GM12878 (cell line): ENCODE measurements at regions not wholly inside any gene's neighbourhood (a gene's known extent, or its start where the extent isn't known, plus 50 kb on each side); places are given as distances from the start of the nearest gene placed in this dataset.

Experiments
- ATAC-seq: fragments of 200-7000 bp; cut with Tn5 transposase; 3 replicates; pipeline ENCODE4 v1.9.1; 2020; ENCODE audit warnings: mild to moderate bottlenecking, moderate library complexity
- BruUV-seq: library from RNA; stranded (reverse); fragments of 400-500 nt; replicated peaks from 2 replicates; lab custom pipeline; 2021; lab: Mats Ljungman, UMichigan
- CTCF ChIA-PET: fragments of 300-600 bp; sonication (Branson Sonifier 250); formaldehyde crosslinking; extraction: SDS; loops from one replicate; lab custom pipeline; 2021; ENCODE audit warnings: inconsistent platforms; lab: Yijun Ruan, JAX
- POLR2A ChIA-PET: fragments of 350-600 bp; formaldehyde crosslinking; extraction: SDS; loops from one replicate; lab custom pipeline; 2021; ENCODE audit warnings: inconsistent platforms; lab: Charles Lee
- RAD21 ChIA-PET: fragments of 300-600 bp; sonication (Branson Sonifier 250); formaldehyde crosslinking; loops from one replicate; lab custom pipeline; 2023; ENCODE audit warnings: antibody characterized with exemption; ENCODE audit not compliant: unreplicated experiment; lab: Charles Lee
- SMC1A ChIA-PET: fragments of 300-600 bp; sonication (Branson Sonifier 250); formaldehyde crosslinking; loops from one replicate; lab custom pipeline; 2023; ENCODE audit not compliant: unreplicated experiment, uncharacterized antibody; lab: Charles Lee
- DNase-seq: peaks from one replicate; pipeline ENCODE4 v3.0.0-alpha.2; 2011; ENCODE audit warnings: low read depth, low spot score
- FAIRE-seq: peaks from 3 replicates; lab custom pipeline; 2011; peaks lifted over from hg19 to GRCh38; lab: Jason Lieb, UNC
- H2AFZ ChIP-seq: 2 replicates; pipeline ENCODE4 v1.6.0; 2011; ENCODE audit warnings: low read depth, low read length, control low read depth; ENCODE audit not compliant: control insufficient read depth
- H3K27ac ChIP-seq: 2 replicates; pipeline ENCODE4 v1.5.1; 2011; ENCODE audit warnings: control low read depth; ENCODE audit not compliant: control insufficient read depth, insufficient read depth
- H3K27me3 ChIP-seq, 2 experiments: replicated peaks in 1 of 2; 2 replicates each; pipeline versions ENCODE4 v1.6.0 to v1.6.1; 2011; ENCODE audit warnings: low read length in 1 of 2; ENCODE audit not compliant: control insufficient read depth in 2 of 2, insufficient read depth in 2 of 2
- H3K36me3 ChIP-seq, 2 experiments: 2 replicates each; pipeline ENCODE4 v1.5.1; 2011; ENCODE audit warnings: low read length in 1 of 2; ENCODE audit not compliant: control insufficient read depth in 2 of 2, insufficient read depth in 2 of 2
- H3K4me1 ChIP-seq: 2 replicates; pipeline ENCODE4 v1.6.1; 2011; ENCODE audit warnings: mild to moderate bottlenecking, low read length, moderate library complexity, mixed read lengths; ENCODE audit not compliant: control insufficient read depth, insufficient read depth
- H3K4me2 ChIP-seq: 2 replicates; pipeline ENCODE4 v1.6.0; 2011; ENCODE audit warnings: control low read depth; ENCODE audit not compliant: control insufficient read depth, insufficient read depth
- H3K4me3 ChIP-seq: fragments of 200-600 bp; sonication (generic); 2 replicates; pipeline ENCODE4 v1.5.1; 2016
- H3K79me2 ChIP-seq: 2 replicates; pipeline ENCODE4 v1.6.0; 2011; ENCODE audit warnings: low read length; ENCODE audit not compliant: control insufficient read depth, insufficient read depth
- H3K9ac ChIP-seq: 2 replicates; pipeline ENCODE4 v1.8.0; 2011; ENCODE audit warnings: low read length, control low read depth, mixed read lengths; ENCODE audit not compliant: control insufficient read depth, insufficient read depth
- H3K9me3 ChIP-seq: replicated peaks from 3 replicates; pipeline ENCODE4 v1.5.1; 2011; ENCODE audit warnings: mild to moderate bottlenecking, low read length; ENCODE audit not compliant: control insufficient read depth, insufficient read depth
- H4K20me1 ChIP-seq: 2 replicates; pipeline ENCODE4 v1.6.0; 2011; ENCODE audit not compliant: control insufficient read depth, insufficient read depth
- ATF7 ChIP-seq: fragments of 450-650 bp; IDR thresholded peaks from 2 replicates; pipeline ENCODE4 v1.6.1; 2016; ENCODE audit warnings: low read depth, mild to moderate bottlenecking
- BRCA1 ChIP-seq: IDR thresholded peaks from 2 replicates; pipeline ENCODE4 v1.6.1; 2011; ENCODE audit warnings: low read depth, low read length, improper control_type of control experiment
- CREB1 ChIP-seq: IDR thresholded peaks from 2 replicates; pipeline ENCODE4 v1.6.1; 2012; ENCODE audit warnings: low read depth, mild to moderate bottlenecking, inconsistent platforms
- CREM ChIP-seq: IDR thresholded peaks from 2 replicates; pipeline ENCODE4 v1.6.1; 2014; ENCODE audit warnings: antibody characterized with exemption, low read depth
- DPF2 ChIP-seq: fragments of 450-650 bp; IDR thresholded peaks from 2 replicates; pipeline ENCODE4 v1.6.1; 2017; ENCODE audit warnings: mild to moderate bottlenecking
- EED ChIP-seq: sonication (generic); IDR thresholded peaks from 2 replicates; pipeline ENCODE4 v1.6.1; 2016; ENCODE audit warnings: antibody characterized with exemption, low read depth
- EZH2 ChIP-seq: IDR thresholded peaks from 2 replicates; pipeline ENCODE4 v1.6.1; 2012; ENCODE audit warnings: low read depth, mild to moderate bottlenecking, control low read depth, inconsistent platforms, low read length, borderline replicate concordance; ENCODE audit not compliant: control insufficient read depth
- HCFC1 ChIP-seq: fragments of 150-350 bp; IDR thresholded peaks from 2 replicates; pipeline ENCODE4 v1.6.1; 2014; ENCODE audit warnings: low read length
- HDGF ChIP-seq: fragments of 450-650 bp; IDR thresholded peaks from 2 replicates; pipeline ENCODE4 v1.6.1; 2016; ENCODE audit warnings: antibody characterized with exemption
- IKZF1 ChIP-seq: fragments of 450-650 bp; conservative IDR thresholded peaks from 2 replicates; pipeline ENCODE4 v1.6.1; 2017; ENCODE audit warnings: antibody characterized with exemption, mild to moderate bottlenecking
- LARP7 ChIP-seq: fragments of 450-650 bp; IDR thresholded peaks from 2 replicates; pipeline ENCODE4 v1.6.1; 2017; ENCODE audit warnings: mild to moderate bottlenecking
- MXI1 ChIP-seq: fragments of 150-350 bp; IDR thresholded peaks from 2 replicates; pipeline ENCODE4 v1.6.1; 2011; ENCODE audit warnings: low read depth, mild to moderate bottlenecking, inconsistent platforms, low read length, improper control_type of control experiment
- NFYA ChIP-seq: IDR thresholded peaks from 2 replicates; pipeline ENCODE4 v1.6.1; 2011; ENCODE audit warnings: low read depth, mild to moderate bottlenecking, low read length, improper control_type of control experiment, borderline replicate concordance
- POLR2A ChIP-seq: IDR thresholded peaks from 2 replicates; pipeline ENCODE4 v1.6.1; 2011; ENCODE audit warnings: low read depth, mild to moderate bottlenecking, low read length
- POU2F2 ChIP-seq: IDR thresholded peaks from 3 replicates; pipeline ENCODE4 v1.6.1; 2011; ENCODE audit warnings: low read depth, mild to moderate bottlenecking, low read length, borderline replicate concordance
- RBBP5 ChIP-seq: fragments of 200-600 bp; sonication (generic); conservative IDR thresholded peaks from 2 replicates; pipeline ENCODE4 v1.6.1; 2016
- SIX5 ChIP-seq: IDR thresholded peaks from 2 replicates; pipeline ENCODE4 v1.6.1; 2011; ENCODE audit warnings: mild to moderate bottlenecking, low read depth, low read length, moderate library complexity; ENCODE audit not compliant: severe bottlenecking
- SREBF1 ChIP-seq: IDR thresholded peaks from 2 replicates; pipeline ENCODE4 v1.6.1; 2012; ENCODE audit warnings: mild to moderate bottlenecking, low read length
- WGBS: methylation state at CpG from one replicate; pipeline ENCODE4 v1.1.6; 2016; ENCODE audit warnings: low lambda C conversion rate; ENCODE audit not compliant: insufficient replicate concordance, insufficient coverage; ENCODE audit errors: missing lambda C conversion rate; 5-methylcytosine and 5-hydroxymethylcytosine counted together
- in situ Hi-C: fragments of 300-500 bp; cut with MboI; formaldehyde crosslinking; loops from 9 replicates; pipeline ENCODE4 v1.14.3; 2018; ENCODE audit warnings: mixed read lengths
- intact Hi-C: fragments of 100-400 bp; cut with micrococcal nuclease; formaldehyde crosslinking; loops from one replicate; pipeline ENCODE4 v1.14.2; 2022; ENCODE audit not compliant: unreplicated experiment
- TF ChIP-seq, protein P1 (sequence below): fragments of 450-650 bp; IDR thresholded peaks from 2 replicates; pipeline ENCODE4 v1.6.1; 2017; ENCODE audit warnings: mild to moderate bottlenecking, moderate library complexity

DNA sequence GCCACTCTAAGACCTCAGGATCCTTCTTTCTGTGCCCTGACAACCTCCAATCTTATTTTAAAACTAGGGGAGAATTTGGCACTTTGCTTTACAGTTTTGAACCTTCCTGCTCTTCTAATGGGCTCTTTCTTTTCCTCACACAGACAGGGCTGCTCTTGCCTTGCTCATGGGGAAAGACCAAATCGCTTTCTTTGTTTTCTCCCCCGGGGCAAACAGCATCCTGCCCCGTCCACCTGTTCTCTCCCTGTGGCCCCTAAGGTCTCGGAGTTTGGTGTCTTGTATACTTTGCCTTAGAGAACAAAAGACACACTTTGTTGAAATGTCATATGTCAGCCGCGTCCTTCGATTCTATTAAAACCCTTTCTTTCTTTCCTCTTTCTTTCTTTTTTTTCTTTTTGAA, 306.7 kb upstream of the SALL1 start:
- no peak overlapping the region for H2AFZ ChIP-seq
- ATAC-seq (no peak), FAIRE-seq (no peak), DNase-seq (no peak)
- POLR2A ChIA-PET = no interaction called here
- 42% methylated on average over 7 of the region's 7 CpGs for WGBS
- in situ Hi-C loops (no loop called here), intact Hi-C loops (no loop called here)
- no peak overlapping the region for H3K27ac ChIP-seq
- H3K79me2 ChIP-seq = no peaks in the 10 kb centered on the region
- H3K4me2 ChIP-seq = no peak overlapping the region
- no peak overlapping the region for H3K4me3 ChIP-seq
- no peaks in the 10 kb centered on the region for H4K20me1 ChIP-seq
- H3K9ac ChIP-seq = no peak overlapping the region
- no peaks in the 10 kb centered on the region for H3K9me3 ChIP-seq
- CTCF ChIA-PET = no interaction called here
- RAD21 ChIA-PET = no interaction called here
- no peaks in the 10 kb centered on the region for H3K4me1 ChIP-seq
- H3K36me3 ChIP-seq = no peaks in the 10 kb centered on the region
- SMC1A ChIA-PET = no interaction called here
- no peaks in the 10 kb centered on the region for H3K27me3 ChIP-seq
- BruUV-seq = no TSS peak
- TF ChIP-seq IKZF1 = no peak
- TF ChIP-seq SREBF1 = no peak
- TF ChIP-seq ATF7 = no peak
- no peak for TF ChIP-seq MXI1
- TF ChIP-seq SIX5 = no peak
- TF ChIP-seq DPF2 = no peak
- TF ChIP-seq BRCA1 = no peak
- no peak for TF ChIP-seq EZH2
- no peak for TF ChIP-seq RBBP5
- no peak for TF ChIP-seq POU2F2
- no peak for TF ChIP-seq CREM
- TF ChIP-seq NFYA = no peak
- TF ChIP-seq POLR2A = no peak
- TF ChIP-seq HDGF = no peak
- no peak for TF ChIP-seq LARP7
- TF ChIP-seq, protein P1, sequence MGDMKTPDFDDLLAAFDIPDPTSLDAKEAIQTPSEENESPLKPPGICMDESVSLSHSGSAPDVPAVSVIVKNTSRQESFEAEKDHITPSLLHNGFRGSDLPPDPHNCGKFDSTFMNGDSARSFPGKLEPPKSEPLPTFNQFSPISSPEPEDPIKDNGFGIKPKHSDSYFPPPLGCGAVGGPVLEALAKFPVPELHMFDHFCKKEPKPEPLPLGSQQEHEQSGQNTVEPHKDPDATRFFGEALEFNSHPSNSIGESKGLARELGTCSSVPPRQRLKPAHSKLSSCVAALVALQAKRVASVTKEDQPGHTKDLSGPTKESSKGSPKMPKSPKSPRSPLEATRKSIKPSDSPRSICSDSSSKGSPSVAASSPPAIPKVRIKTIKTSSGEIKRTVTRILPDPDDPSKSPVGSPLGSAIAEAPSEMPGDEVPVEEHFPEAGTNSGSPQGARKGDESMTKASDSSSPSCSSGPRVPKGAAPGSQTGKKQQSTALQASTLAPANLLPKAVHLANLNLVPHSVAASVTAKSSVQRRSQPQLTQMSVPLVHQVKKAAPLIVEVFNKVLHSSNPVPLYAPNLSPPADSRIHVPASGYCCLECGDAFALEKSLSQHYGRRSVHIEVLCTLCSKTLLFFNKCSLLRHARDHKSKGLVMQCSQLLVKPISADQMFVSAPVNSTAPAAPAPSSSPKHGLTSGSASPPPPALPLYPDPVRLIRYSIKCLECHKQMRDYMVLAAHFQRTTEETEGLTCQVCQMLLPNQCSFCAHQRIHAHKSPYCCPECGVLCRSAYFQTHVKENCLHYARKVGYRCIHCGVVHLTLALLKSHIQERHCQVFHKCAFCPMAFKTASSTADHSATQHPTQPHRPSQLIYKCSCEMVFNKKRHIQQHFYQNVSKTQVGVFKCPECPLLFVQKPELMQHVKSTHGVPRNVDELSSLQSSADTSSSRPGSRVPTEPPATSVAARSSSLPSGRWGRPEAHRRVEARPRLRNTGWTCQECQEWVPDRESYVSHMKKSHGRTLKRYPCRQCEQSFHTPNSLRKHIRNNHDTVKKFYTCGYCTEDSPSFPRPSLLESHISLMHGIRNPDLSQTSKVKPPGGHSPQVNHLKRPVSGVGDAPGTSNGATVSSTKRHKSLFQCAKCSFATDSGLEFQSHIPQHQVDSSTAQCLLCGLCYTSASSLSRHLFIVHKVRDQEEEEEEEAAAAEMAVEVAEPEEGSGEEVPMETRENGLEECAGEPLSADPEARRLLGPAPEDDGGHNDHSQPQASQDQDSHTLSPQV = no peak
- TF ChIP-seq HCFC1 = no peak
- TF ChIP-seq CREB1 = no peak
- no peak for TF ChIP-seq EED
